Uterus (tissue), 2 donors: ENCODE measurements at regions not wholly inside any gene's neighbourhood (a gene's known extent, or its start where the extent isn't known, plus 50 kb on each side); places are given as distances from the start of the nearest gene placed in this dataset.

Experiments used
- POLR2A ChIP-seq, 2 donors: fragments of 450-650 bp; IDR thresholded peaks; one replicate each; pipeline ENCODE4 v1.6.1; 2016; ENCODE audit warnings: antibody characterized with exemption in 2 of 2, mild to moderate bottlenecking in 1 of 2, moderate library complexity in 1 of 2
- TF ChIP-seq, protein P1 (sequence below), 4 experiments: fragments of 200-600 bp in 2 of 4; fragments of 450-650 bp in 2 of 4; sonication (generic) in 2 of 4; IDR thresholded peaks; one replicate each; pipeline ENCODE4 v1.5.1; 2016 to 2019; ENCODE audit warnings: antibody characterized with exemption in 4 of 4, mild to moderate bottlenecking in 2 of 4, moderate library complexity in 1 of 4

DNA sequence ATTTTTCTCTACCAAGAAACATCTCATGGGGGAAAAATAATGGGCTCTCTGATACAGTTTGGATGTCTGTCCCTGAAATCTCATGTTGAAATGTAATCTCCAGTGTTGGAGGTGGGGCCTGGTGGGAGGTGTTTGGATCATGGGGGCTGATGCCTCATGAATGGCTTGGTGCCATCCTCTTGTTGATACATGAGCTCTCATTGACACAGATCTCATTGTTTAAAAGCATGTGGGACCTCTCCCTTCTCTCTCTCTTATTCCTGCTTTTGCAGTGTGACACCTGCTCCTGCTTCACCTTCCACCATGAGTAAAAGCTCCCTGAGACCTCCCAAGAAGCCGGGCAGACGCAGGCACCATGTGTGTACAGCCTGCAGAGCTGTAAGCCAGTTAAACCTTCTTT lies 332.5 kb upstream of the NRIP1 start:
- TF ChIP-seq, protein P1, sequence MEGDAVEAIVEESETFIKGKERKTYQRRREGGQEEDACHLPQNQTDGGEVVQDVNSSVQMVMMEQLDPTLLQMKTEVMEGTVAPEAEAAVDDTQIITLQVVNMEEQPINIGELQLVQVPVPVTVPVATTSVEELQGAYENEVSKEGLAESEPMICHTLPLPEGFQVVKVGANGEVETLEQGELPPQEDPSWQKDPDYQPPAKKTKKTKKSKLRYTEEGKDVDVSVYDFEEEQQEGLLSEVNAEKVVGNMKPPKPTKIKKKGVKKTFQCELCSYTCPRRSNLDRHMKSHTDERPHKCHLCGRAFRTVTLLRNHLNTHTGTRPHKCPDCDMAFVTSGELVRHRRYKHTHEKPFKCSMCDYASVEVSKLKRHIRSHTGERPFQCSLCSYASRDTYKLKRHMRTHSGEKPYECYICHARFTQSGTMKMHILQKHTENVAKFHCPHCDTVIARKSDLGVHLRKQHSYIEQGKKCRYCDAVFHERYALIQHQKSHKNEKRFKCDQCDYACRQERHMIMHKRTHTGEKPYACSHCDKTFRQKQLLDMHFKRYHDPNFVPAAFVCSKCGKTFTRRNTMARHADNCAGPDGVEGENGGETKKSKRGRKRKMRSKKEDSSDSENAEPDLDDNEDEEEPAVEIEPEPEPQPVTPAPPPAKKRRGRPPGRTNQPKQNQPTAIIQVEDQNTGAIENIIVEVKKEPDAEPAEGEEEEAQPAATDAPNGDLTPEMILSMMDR (IDR thresholded peaks at IDR 0.05): no peak
- TF ChIP-seq POLR2A (IDR thresholded peaks at IDR 0.05): no peak
